WTC11 (cell line): ENCODE measurements at regions not wholly inside any gene's neighbourhood (a gene's known extent, or its start where the extent isn't known, plus 50 kb on each side); places are given as distances from the start of the nearest gene placed in this dataset.
"Not testable (repeated sequence)": the region's sequence is repeated elsewhere in the genome, so short reads cannot be mapped to it uniquely, and the experiment has no call there.

Experiments
- JUN ChIP-seq: sonication (generic); formaldehyde crosslinking; IDR thresholded peaks from 2 replicates; pipeline ENCODE4 v1.8.0; 2023; ENCODE audit warnings: mild to moderate bottlenecking, missing genetic modification reagents
- TF ChIP-seq, protein P1 (sequence below): sonication (generic); formaldehyde crosslinking; IDR thresholded peaks from 2 replicates; pipeline ENCODE4 v1.8.1; 2022; ENCODE audit warnings: low read depth, missing genetic modification reagents, borderline replicate concordance

DNA sequence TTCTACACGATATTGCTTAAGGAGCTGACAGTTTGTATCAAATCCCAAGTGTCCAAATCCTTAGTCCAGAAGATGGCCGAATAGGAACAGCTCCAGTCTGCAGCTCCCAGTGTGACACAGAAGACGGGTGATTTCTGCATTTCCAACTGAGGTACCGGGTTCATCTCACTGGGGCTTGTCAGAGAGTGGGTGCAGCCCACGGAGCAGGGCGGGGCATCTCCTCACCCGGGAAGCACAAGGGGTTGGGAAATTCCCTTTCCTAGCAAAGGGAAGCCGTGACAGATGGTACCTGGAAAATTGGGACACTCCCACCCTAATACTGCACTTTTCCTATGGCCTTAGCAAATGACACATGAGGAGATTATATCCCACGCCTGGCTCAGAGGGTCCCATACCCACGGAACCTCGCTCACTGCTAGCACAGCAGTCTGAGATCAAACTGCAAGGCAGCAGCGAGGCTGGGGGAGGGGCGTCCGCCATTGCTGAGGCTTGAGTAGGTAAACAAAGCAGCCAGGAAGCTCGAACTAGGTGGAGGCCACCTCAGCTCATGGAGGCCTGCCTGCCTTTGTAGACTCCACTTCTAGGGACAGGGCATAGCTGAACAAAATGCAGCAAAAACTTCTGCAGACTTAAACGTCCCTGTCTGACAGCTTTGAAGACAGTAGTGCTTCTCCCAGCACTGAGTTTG lies 162.3 kb upstream of the MAP2 start:
- TF ChIP-seq, protein P1, sequence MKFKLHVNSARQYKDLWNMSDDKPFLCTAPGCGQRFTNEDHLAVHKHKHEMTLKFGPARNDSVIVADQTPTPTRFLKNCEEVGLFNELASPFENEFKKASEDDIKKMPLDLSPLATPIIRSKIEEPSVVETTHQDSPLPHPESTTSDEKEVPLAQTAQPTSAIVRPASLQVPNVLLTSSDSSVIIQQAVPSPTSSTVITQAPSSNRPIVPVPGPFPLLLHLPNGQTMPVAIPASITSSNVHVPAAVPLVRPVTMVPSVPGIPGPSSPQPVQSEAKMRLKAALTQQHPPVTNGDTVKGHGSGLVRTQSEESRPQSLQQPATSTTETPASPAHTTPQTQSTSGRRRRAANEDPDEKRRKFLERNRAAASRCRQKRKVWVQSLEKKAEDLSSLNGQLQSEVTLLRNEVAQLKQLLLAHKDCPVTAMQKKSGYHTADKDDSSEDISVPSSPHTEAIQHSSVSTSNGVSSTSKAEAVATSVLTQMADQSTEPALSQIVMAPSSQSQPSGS (CRISPR knock-in tag): not testable (repeated sequence)
- not testable (repeated sequence) for TF ChIP-seq JUN (CRISPR knock-in tag)
